ENCODE measurements at regions not wholly inside any gene's neighbourhood (a gene's known extent, or its start where the extent isn't known, plus 50 kb on each side); places are given as distances from the start of the nearest gene placed in this dataset.

- TF ChIP-seq TAF1 (IDR thresholded peaks at IDR 0.05; ENCODE audit: borderline replicate concordance, insufficient read depth, low read length) = no peak
- no peak for TF ChIP-seq POLR2AphosphoS5 (IDR thresholded peaks at IDR 0.05; ENCODE audit: low read depth, low read length)
- no peak for TF ChIP-seq REST (IDR thresholded peaks at IDR 0.05; ENCODE audit: insufficient read depth in 1 of 2, low read depth in 2 of 2, low read length in 2 of 2)
- no peak for TF ChIP-seq SIN3A (IDR thresholded peaks at IDR 0.05; ENCODE audit: borderline replicate concordance, insufficient read depth, low read length)
Measured at GRCh38 chr13:40155201-40155600, 499.7 kb downstream of the COG6 start.

Measured in PFSK-1 (cell line).